ENCODE measurements at regions not wholly inside any gene's neighbourhood (a gene's known extent, or its start where the extent isn't known, plus 50 kb on each side); places are given as distances from the start of the nearest gene placed in this dataset.

DNA sequence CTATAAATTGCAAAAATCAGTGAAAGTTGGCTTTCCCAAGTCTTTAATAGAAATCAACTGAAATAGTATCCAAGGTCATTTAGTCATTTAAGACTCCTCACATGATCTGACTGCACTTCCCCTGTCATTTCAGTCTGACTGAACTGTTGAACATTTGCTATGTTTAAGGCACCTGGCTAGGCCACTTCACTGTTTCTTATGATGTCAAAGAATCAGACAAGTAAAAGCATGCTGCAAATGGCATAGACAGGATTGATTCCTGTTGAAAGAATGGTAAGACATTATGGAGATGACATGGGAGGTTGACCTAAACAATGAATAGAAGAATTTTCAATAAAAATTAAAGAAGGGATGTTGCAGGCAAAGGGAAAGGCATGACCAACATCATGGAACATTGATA, 502.1 kb downstream of the NFIB start:
- no peak for TF ChIP-seq NPAS2 (CRISPR knock-in tag; IDR thresholded peaks at IDR 0.05; ENCODE audit: borderline replicate concordance)
- no peak for TF ChIP-seq HOXA7 (CRISPR knock-in tag; IDR thresholded peaks at IDR 0.05)

All from A549 (cell line).